ENCODE measurements at regions not wholly inside any gene's neighbourhood (a gene's known extent, or its start where the extent isn't known, plus 50 kb on each side); places are given as distances from the start of the nearest gene placed in this dataset.
"Not testable (repeated sequence)": the region's sequence is repeated elsewhere in the genome, so short reads cannot be mapped to it uniquely, and the experiment has no call there.

DNA sequence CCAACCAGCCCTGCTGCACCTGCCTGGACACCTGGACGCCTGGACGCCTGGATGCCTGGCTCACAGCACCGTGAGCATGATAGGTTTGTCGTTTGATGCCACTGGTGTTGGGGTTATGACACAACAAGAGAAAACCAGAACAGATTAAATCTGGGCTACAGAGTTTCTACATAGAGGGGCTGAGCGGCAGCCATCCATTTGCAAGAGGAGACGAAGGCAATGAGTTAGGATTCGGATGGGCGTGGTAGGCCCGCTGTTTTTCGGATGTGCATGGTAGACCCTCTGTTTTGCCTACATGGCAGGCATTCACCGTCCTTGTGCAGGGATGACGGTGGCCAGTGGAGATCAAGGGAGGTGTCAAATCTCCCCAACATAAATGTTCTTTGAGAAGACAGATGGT, 121.5 kb upstream of the RNF32 start:
- H3K4me3 ChIP-seq (ENCODE audit: control insufficient read depth, low read depth, low read length) = no peak overlapping the region
- DNase-seq (ENCODE audit: low read depth) = no peak
- TF ChIP-seq, protein P1, sequence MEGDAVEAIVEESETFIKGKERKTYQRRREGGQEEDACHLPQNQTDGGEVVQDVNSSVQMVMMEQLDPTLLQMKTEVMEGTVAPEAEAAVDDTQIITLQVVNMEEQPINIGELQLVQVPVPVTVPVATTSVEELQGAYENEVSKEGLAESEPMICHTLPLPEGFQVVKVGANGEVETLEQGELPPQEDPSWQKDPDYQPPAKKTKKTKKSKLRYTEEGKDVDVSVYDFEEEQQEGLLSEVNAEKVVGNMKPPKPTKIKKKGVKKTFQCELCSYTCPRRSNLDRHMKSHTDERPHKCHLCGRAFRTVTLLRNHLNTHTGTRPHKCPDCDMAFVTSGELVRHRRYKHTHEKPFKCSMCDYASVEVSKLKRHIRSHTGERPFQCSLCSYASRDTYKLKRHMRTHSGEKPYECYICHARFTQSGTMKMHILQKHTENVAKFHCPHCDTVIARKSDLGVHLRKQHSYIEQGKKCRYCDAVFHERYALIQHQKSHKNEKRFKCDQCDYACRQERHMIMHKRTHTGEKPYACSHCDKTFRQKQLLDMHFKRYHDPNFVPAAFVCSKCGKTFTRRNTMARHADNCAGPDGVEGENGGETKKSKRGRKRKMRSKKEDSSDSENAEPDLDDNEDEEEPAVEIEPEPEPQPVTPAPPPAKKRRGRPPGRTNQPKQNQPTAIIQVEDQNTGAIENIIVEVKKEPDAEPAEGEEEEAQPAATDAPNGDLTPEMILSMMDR (conservative IDR thresholded peaks at IDR 0.05; ENCODE audit: control insufficient read depth, insufficient read depth, low read depth, low read length) = no peak

- DNase-seq (ENCODE audit: low read depth) = no peak
- TF ChIP-seq, protein P1 (conservative IDR thresholded peaks at IDR 0.05; ENCODE audit: control insufficient read depth, insufficient read depth, low read depth, low read length) = no peak
- H3K4me3 ChIP-seq (ENCODE audit: control insufficient read depth, low read depth, low read length) = no peak overlapping the region
These were observed 122.1 kb upstream of the RNF32 start for GRCh38 chr7:156518466-156518865.

DNA sequence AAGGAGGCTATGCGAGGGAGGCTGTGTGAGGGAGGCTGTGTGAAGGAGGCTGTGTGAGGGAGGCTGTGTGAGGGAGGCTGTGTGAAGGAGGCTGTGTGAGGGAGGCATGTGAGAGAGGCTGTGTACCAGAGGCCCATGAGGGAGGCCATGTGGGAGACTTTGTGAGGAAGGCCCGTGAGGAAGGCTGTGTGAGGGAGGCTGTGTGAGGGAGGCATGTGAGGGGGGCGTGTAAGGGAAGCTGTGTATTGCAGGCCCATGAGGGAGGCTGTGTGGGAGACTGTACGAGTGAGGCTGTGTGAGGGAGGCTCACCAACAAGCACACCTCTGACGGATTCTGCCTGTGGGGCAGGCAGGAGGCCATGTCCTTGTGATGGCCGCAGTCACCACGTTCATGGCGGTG, 122.7 kb upstream of the RNF32 start:
- DNase-seq (ENCODE audit: low read depth); H3K4me3 ChIP-seq (ENCODE audit: control insufficient read depth, low read depth, low read length): not testable (repeated sequence)

DNA sequence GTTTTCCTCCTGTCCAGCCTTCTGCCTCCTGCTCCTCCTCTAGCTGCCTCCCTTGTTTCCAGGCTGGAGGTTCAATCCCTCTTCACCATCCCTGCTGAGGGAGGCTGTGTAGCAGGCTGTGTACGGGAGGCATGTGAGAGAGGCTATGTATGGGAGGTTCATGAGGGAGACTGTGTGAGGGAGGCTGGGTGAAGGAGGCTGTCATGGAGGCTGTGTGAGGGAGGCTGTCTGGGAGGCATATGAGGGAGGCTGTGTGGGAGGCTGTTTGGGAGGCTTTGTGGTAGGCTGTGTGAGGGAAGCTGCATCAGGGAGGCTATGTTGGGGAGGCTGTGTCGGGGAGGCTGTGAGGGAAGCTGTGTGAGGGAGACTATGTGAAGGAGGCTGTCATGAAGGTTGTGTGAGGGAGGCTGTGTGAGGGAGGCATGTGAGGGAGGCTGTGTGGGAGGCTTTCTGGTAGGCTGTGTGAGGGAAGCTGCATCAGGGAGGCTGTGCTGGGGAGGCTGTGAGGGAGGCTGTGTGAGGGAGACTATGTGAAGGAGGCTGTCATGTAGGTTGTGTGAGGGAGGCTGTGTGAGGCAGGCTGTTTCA, 123.7 kb upstream of the RNF32 start:
- TF ChIP-seq, protein P1 (conservative IDR thresholded peaks at IDR 0.05; ENCODE audit: control insufficient read depth, insufficient read depth, low read depth, low read length) = no peak
- DNase-seq (ENCODE audit: low read depth) = no peak
- H3K4me3 ChIP-seq (ENCODE audit: control insufficient read depth, low read depth, low read length) = no peak overlapping the region

DNA sequence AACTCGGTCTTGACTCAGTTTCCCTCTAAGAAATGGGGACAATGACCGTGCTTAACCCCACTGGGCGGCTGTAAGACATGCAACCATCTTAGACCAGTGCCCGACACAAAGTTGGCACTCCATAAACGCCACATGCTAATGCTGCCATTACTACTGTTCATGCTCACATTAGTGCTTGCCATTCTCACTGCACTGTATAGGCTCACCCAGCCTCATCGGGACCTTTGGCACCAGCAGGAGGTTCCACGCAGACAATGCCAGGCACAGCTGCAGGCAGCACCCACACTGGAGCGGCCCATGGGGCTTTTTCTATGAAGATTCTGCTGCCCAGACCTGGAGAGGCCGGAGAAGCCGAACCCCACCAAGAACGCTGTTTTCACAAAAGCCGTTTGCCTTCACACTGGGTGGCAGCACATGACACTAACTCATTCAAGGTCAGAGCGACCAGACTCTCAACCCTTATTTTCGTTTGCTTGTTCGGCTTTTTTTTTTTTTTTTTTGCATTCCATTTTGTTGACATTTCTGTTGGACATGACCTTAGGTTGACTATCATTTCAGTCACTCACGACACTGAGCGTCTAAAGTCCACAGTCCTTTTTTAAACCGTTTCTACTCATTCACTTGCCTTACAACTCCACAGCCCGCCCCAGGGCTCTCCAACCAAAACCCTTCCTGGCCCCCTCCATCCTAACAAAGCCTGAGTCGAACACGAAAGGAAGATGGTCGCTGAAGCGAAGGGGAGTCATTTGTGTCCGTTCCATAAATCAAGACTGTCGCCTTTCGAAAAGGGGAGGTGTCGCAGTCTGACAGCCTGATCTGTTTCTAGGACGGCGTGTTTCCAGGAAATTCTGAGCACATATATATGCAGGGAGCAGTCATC, 124.4 kb upstream of the RNF32 start:
- TF ChIP-seq, protein P1 (conservative IDR thresholded peaks at IDR 0.05; ENCODE audit: control insufficient read depth, insufficient read depth, low read depth, low read length) = no peak
- no peak overlapping the region for H3K4me3 ChIP-seq (ENCODE audit: control insufficient read depth, low read depth, low read length)
- DNase-seq (ENCODE audit: low read depth) = no peak

GRCh38 chr7:156514851-156515250, 125.7 kb upstream of the RNF32 start:
- no peak overlapping the region for H3K4me3 ChIP-seq (ENCODE audit: control insufficient read depth, low read depth, low read length)
- DNase-seq (ENCODE audit: low read depth) = no peak
- TF ChIP-seq, protein P1 (conservative IDR thresholded peaks at IDR 0.05; ENCODE audit: control insufficient read depth, insufficient read depth, low read depth, low read length) = no peak

GRCh38 chr7:156511426-156511825, 129.1 kb upstream of the RNF32 start:
- DNase-seq (ENCODE audit: low read depth) = no peak
- TF ChIP-seq, protein P1 (conservative IDR thresholded peaks at IDR 0.05; ENCODE audit: control insufficient read depth, insufficient read depth, low read depth, low read length) = no peak

More at GRCh38 chr7:156511426-156511825, 129.1 kb upstream of the RNF32 start:
- no peak overlapping the region for H3K4me3 ChIP-seq (ENCODE audit: control insufficient read depth, low read depth, low read length)
